Activated CD8-positive, alpha-beta T cell treated with anti-CD3 and anti-CD28 coated beads, Interleukin-2, amount 10 ng/mL, durations not matched to agents 7 days and 5 days (primary cell): ENCODE measurements at regions not wholly inside any gene's neighbourhood (a gene's known extent, or its start where the extent isn't known, plus 50 kb on each side); places are given as distances from the start of the nearest gene placed in this dataset.

ENCODE experiments used
- ATAC-seq: fragments of 150-1000 bp; cut with Tn5 transposase; one replicate; pipeline ENCODE4 v1.10.0; 2021; ENCODE audit warnings: moderate library complexity
- CTCF ChIA-PET: fragments of 350-600 bp; sonication (Branson Sonifier 250); formaldehyde crosslinking; loops from one replicate; lab custom pipeline; 2021; ENCODE audit warnings: antibody characterized with exemption; lab: Charles Lee
- POLR2A ChIA-PET: fragments of 350-600 bp; sonication (Branson Sonifier 250); formaldehyde crosslinking; loops from one replicate; lab custom pipeline; 2021; ENCODE audit warnings: antibody characterized with exemption; lab: Charles Lee
- DNase-seq: peaks from one replicate; pipeline ENCODE4 v3.0.0-alpha.2; 2020
- H3K27ac Mint-ChIP-seq: one replicate; pipeline ENCODE4 v1.8.0; 2021; ENCODE audit warnings: mild to moderate bottlenecking, mixed read lengths
- H3K27me3 Mint-ChIP-seq: one replicate; pipeline ENCODE4 v1.8.0; 2021; ENCODE audit warnings: low read depth, mixed read lengths
- H3K36me3 Mint-ChIP-seq: one replicate; pipeline ENCODE4 v1.8.0; 2021; ENCODE audit warnings: low read depth, mixed read lengths
- H3K4me1 Mint-ChIP-seq: one replicate; pipeline ENCODE4 v1.8.0; 2021; ENCODE audit warnings: low read depth, mixed read lengths
- H3K4me3 Mint-ChIP-seq: one replicate; pipeline ENCODE4 v1.8.0; 2021; ENCODE audit warnings: mild to moderate bottlenecking, mixed read lengths
- H3K9me3 Mint-ChIP-seq: one replicate; pipeline ENCODE4 v1.8.0; 2022; ENCODE audit warnings: mixed read lengths; ENCODE audit not compliant: insufficient read depth

GRCh38 chr1:91608876-91609275 lies 108.2 kb downstream of the CDC7 start:
- Mint-ChIP-seq H3K27me3 (peaks cover 11% of the 10 kb centered on the region), H3K36me3 (no peaks in the 10 kb centered on the region), H3K27ac (no peak overlapping the region), H3K9me3 (no peaks in the 10 kb centered on the region), H3K4me1 (no peaks in the 10 kb centered on the region), H3K4me3 (no peak overlapping the region)
- DNase-seq (no peak), ATAC-seq (no peak)
- POLR2A ChIA-PET = no interaction called here
- CTCF ChIA-PET = no interaction called here

- peaks cover 11% of the 10 kb centered on the region for H3K27me3 Mint-ChIP-seq
- no peaks in the 10 kb centered on the region for H3K4me1 Mint-ChIP-seq
- POLR2A ChIA-PET = no interaction called here
- ATAC-seq (no peak), DNase-seq (no peak)
- H3K4me3 Mint-ChIP-seq = no peak overlapping the region
- no peaks in the 10 kb centered on the region for H3K36me3 Mint-ChIP-seq
- no peak overlapping the region for H3K27ac Mint-ChIP-seq
- CTCF ChIA-PET = no interaction called here
- H3K9me3 Mint-ChIP-seq = no peaks in the 10 kb centered on the region
Observed at GRCh38 chr1:91609551-91609950, 108.9 kb downstream of the CDC7 start.

GRCh38 chr1:91610102-91610501 lies 109.5 kb downstream of the CDC7 start:
- no peaks in the 10 kb centered on the region for H3K36me3 Mint-ChIP-seq
- no peaks in the 10 kb centered on the region for H3K9me3 Mint-ChIP-seq
- H3K27me3 Mint-ChIP-seq = peaks cover 11% of the 10 kb centered on the region
- no peak overlapping the region for H3K27ac Mint-ChIP-seq
- DNase-seq (no peak), ATAC-seq (no peak)
- ChIA-PET POLR2A (no interaction called here), CTCF (no interaction called here)
- no peak overlapping the region for H3K4me3 Mint-ChIP-seq
- H3K4me1 Mint-ChIP-seq = no peaks in the 10 kb centered on the region

- H3K4me3 Mint-ChIP-seq = no peak overlapping the region
- ATAC-seq (no peak), DNase-seq (no peak)
- H3K27me3 Mint-ChIP-seq = peaks cover 11% of the 10 kb centered on the region
- H3K4me1 Mint-ChIP-seq = no peaks in the 10 kb centered on the region
- H3K9me3 Mint-ChIP-seq = no peaks in the 10 kb centered on the region
- ChIA-PET CTCF (no interaction called here), POLR2A (no interaction called here)
- H3K36me3 Mint-ChIP-seq = no peaks in the 10 kb centered on the region
- H3K27ac Mint-ChIP-seq = no peak overlapping the region
Observed at GRCh38 chr1:91610789-91611188, 110.1 kb downstream of the CDC7 start.

GRCh38 chr1:91611483-91611917 lies 110.8 kb downstream of the CDC7 start:
- Mint-ChIP-seq H3K36me3 (no peaks in the 10 kb centered on the region), H3K27me3 (peaks cover 11% of the 10 kb centered on the region), H3K27ac (no peak overlapping the region), H3K4me1 (no peaks in the 10 kb centered on the region), H3K4me3 (no peak overlapping the region), H3K9me3 (no peaks in the 10 kb centered on the region)
- ATAC-seq (no peak), DNase-seq (no peak)
- ChIA-PET POLR2A (no interaction called here), CTCF (no interaction called here)

GRCh38 chr1:91613595-91613994 lies 112.9 kb downstream of the CDC7 start:
- CTCF ChIA-PET = no interaction called here
- ATAC-seq = no peak

GRCh38 chr1:91616712-91617111 lies 116.1 kb downstream of the CDC7 start:
- POLR2A ChIA-PET = no interaction called here
- CTCF ChIA-PET = no interaction called here
- ATAC-seq = no peak

More at GRCh38 chr1:91613595-91613994, 112.9 kb downstream of the CDC7 start:
- H3K36me3 Mint-ChIP-seq = no peaks in the 10 kb centered on the region
- H3K27ac Mint-ChIP-seq = no peak overlapping the region
- POLR2A ChIA-PET = no interaction called here
- H3K27me3 Mint-ChIP-seq = peaks cover 6% of the 10 kb centered on the region
- no peak for DNase-seq
- no peaks in the 10 kb centered on the region for H3K4me1 Mint-ChIP-seq
- no peaks in the 10 kb centered on the region for H3K9me3 Mint-ChIP-seq
- no peak overlapping the region for H3K4me3 Mint-ChIP-seq

GRCh38 chr1:91617285-91617765 lies 116.7 kb downstream of the CDC7 start:
- ChIA-PET POLR2A (no interaction called here), CTCF (interaction anchor here (1.0 to 1.4 kb wide), 2 partner anchors 48 to 105 kb away, joined by 3 read pairs; no protein-coding TSS in a partner anchor)
- ATAC-seq = no peak
- Mint-ChIP-seq H3K4me3 (no peak overlapping the region), H3K9me3 (no peaks in the 10 kb centered on the region), H3K4me1 (no peaks in the 10 kb centered on the region), H3K27me3 (peaks cover 23% of the 10 kb centered on the region), H3K27ac (no peak overlapping the region), H3K36me3 (no peaks in the 10 kb centered on the region)
- DNase-seq = no peak

More at GRCh38 chr1:91616712-91617111, 116.1 kb downstream of the CDC7 start:
- Mint-ChIP-seq H3K36me3 (no peaks in the 10 kb centered on the region), H3K4me1 (no peaks in the 10 kb centered on the region), H3K9me3 (no peaks in the 10 kb centered on the region), H3K4me3 (no peak overlapping the region), H3K27me3 (peaks cover 23% of the 10 kb centered on the region), H3K27ac (no peak overlapping the region)
- no peak for DNase-seq

GRCh38 chr1:91619881-91620280 lies 119.2 kb downstream of the CDC7 start:
- ChIA-PET POLR2A (no interaction called here), CTCF (no interaction called here)
- Mint-ChIP-seq H3K36me3 (no peaks in the 10 kb centered on the region), H3K4me3 (no peak overlapping the region), H3K27ac (no peak overlapping the region), H3K9me3 (no peaks in the 10 kb centered on the region), H3K4me1 (no peaks in the 10 kb centered on the region), H3K27me3 (peaks cover 27% of the 10 kb centered on the region)
- no peak for DNase-seq
- no peak for ATAC-seq

- CTCF ChIA-PET = no interaction called here
- peaks cover 27% of the 10 kb centered on the region for H3K27me3 Mint-ChIP-seq
Observed at GRCh38 chr1:91621360-91621759, 120.7 kb downstream of the CDC7 start.

GRCh38 chr1:91621907-91622306 lies 121.3 kb downstream of the CDC7 start:
- CTCF ChIA-PET = no interaction called here
- H3K27ac Mint-ChIP-seq = no peak overlapping the region

More at GRCh38 chr1:91621360-91621759, 120.7 kb downstream of the CDC7 start:
- no peaks in the 10 kb centered on the region for H3K4me1 Mint-ChIP-seq
- H3K9me3 Mint-ChIP-seq = no peaks in the 10 kb centered on the region
- no peak overlapping the region for H3K4me3 Mint-ChIP-seq
- POLR2A ChIA-PET = no interaction called here
- no peak overlapping the region for H3K27ac Mint-ChIP-seq
- DNase-seq (no peak), ATAC-seq (no peak)
- no peaks in the 10 kb centered on the region for H3K36me3 Mint-ChIP-seq

GRCh38 chr1:91622616-91623015 lies 122.0 kb downstream of the CDC7 start:
- Mint-ChIP-seq H3K4me3 (no peak overlapping the region), H3K36me3 (no peaks in the 10 kb centered on the region), H3K4me1 (no peaks in the 10 kb centered on the region), H3K27ac (no peak overlapping the region), H3K9me3 (no peaks in the 10 kb centered on the region), H3K27me3 (peaks cover 24% of the 10 kb centered on the region)
- ATAC-seq (no peak), DNase-seq (no peak)
- ChIA-PET CTCF (no interaction called here), POLR2A (no interaction called here)

More at GRCh38 chr1:91621907-91622306, 121.3 kb downstream of the CDC7 start:
- ATAC-seq (no peak), DNase-seq (no peak)
- no peaks in the 10 kb centered on the region for H3K36me3 Mint-ChIP-seq
- POLR2A ChIA-PET = no interaction called here
- H3K9me3 Mint-ChIP-seq = no peaks in the 10 kb centered on the region
- no peaks in the 10 kb centered on the region for H3K4me1 Mint-ChIP-seq
- H3K4me3 Mint-ChIP-seq = no peak overlapping the region
- peaks cover 25% of the 10 kb centered on the region for H3K27me3 Mint-ChIP-seq

GRCh38 chr1:91623020-91623419 lies 122.4 kb downstream of the CDC7 start:
- no peak for DNase-seq
- no peak for ATAC-seq
- Mint-ChIP-seq H3K4me1 (no peaks in the 10 kb centered on the region), H3K36me3 (no peaks in the 10 kb centered on the region), H3K27me3 (peaks cover 22% of the 10 kb centered on the region), H3K4me3 (no peak overlapping the region), H3K27ac (no peak overlapping the region), H3K9me3 (no peaks in the 10 kb centered on the region)
- CTCF ChIA-PET = no interaction called here
- POLR2A ChIA-PET = no interaction called here
